ENCODE measurements at regions not wholly inside any gene's neighbourhood (a gene's known extent, or its start where the extent isn't known, plus 50 kb on each side); places are given as distances from the start of the nearest gene placed in this dataset.

DNA sequence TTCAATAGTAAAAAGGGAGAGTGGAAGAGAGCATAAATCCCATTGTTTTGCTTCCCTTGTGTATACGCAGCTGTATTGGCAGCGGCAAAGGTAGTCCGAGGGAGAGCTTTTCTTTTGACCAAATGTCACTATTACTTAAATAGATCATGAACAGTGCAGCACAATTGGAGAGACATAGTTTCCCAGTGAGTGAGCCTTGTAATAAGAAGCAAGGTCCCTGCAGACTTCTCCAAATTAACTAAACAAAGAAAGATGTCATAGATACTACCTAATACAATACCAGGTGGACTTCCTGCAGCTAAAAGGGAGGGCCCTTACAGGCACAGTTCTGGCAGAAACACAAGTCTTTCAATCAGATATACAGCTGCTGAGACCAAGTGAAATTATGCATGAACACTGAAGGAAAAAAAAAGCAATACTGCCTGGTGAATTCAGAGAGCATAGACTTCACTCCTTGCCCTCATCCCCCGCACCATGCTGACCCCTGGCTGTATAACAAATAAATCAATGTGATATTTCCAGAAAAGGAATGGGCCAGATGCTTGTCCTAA, 404.7 kb upstream of the CDH2 start:
- TF ChIP-seq, protein P1, sequence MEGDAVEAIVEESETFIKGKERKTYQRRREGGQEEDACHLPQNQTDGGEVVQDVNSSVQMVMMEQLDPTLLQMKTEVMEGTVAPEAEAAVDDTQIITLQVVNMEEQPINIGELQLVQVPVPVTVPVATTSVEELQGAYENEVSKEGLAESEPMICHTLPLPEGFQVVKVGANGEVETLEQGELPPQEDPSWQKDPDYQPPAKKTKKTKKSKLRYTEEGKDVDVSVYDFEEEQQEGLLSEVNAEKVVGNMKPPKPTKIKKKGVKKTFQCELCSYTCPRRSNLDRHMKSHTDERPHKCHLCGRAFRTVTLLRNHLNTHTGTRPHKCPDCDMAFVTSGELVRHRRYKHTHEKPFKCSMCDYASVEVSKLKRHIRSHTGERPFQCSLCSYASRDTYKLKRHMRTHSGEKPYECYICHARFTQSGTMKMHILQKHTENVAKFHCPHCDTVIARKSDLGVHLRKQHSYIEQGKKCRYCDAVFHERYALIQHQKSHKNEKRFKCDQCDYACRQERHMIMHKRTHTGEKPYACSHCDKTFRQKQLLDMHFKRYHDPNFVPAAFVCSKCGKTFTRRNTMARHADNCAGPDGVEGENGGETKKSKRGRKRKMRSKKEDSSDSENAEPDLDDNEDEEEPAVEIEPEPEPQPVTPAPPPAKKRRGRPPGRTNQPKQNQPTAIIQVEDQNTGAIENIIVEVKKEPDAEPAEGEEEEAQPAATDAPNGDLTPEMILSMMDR (IDR thresholded peaks at IDR 0.05; ENCODE audit: low read depth, low read length): no peak
- H3K4me3 ChIP-seq (replicated peaks in 1 of 2; ENCODE audit: low read depth in 2 of 2, low read length in 2 of 2): no peak overlapping the region
- peak in 1 of 2 donors; percentile 70 for DNase-seq (ENCODE audit: low read depth in 2 of 2)

DNA sequence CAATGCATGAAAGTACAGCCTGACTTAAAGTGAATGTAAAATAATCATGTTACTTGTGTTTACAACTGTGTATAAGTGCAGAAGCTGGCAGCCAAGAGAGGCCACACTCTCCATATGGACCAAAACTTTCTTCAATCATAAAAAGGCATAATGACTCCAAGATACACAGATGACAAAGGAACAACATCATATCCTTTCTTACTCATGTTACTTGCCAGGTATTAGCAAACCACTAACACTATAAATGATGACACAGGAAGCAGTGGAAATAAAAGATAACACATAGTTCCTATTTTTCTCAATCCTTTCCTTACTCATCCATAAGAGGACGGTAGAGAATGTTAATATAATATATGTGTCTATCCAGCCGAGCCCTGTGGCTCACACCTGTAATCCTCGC, 400.0 kb upstream of the CDH2 start:
- H3K4me3 ChIP-seq (replicated peaks in 1 of 2; ENCODE audit: low read depth in 2 of 2, low read length in 2 of 2): no peak overlapping the region
- TF ChIP-seq, protein P1 (IDR thresholded peaks at IDR 0.05; ENCODE audit: low read depth, low read length): no peak
- peak in 1 of 2 donors; percentile 39 for DNase-seq (ENCODE audit: low read depth in 2 of 2)

DNA sequence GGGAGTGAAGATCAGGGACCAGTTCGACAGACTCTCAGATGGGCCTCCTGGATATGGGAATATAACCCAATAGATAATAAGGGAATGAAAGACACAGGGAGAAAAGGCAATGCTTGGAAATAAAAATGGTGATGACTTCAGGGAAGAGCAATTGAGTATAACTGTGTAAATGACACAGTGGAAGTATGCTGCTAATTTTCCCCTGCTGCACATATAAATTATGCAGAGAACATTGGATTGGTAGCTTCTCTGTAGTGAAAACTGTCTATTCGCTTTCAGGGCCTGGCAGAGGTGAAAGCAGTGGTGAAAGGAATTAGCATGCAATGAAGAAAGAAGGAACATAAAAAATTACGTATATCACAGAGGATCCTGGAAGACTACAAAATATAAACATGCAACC, 398.2 kb upstream of the CDH2 start:
- TF ChIP-seq, protein P1 (IDR thresholded peaks at IDR 0.05; ENCODE audit: low read depth, low read length): no peak
- DNase-seq (ENCODE audit: low read depth in 2 of 2): no peak
- H3K4me3 ChIP-seq (replicated peaks in 1 of 2; ENCODE audit: low read depth in 2 of 2, low read length in 2 of 2): no peak overlapping the region

DNA sequence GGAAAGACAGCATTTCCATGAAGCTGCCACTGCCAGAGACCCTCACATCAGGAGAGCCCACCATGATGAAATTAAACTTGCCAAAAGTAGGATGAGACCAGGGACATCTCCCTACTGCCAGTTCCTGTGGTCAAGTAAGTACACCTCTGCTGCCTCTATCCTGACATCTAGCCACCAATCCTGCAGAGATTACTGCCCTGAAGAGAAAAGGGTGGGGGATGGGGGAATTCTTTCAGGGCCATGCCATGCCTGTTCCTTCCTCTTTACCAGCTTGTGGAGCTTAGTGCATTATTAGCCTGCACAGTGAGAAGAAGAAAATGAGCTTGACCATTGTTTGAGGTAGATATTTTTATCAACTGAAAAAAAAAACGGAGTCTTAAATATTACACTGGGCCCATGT, 397.2 kb upstream of the CDH2 start:
- no peak for DNase-seq (ENCODE audit: low read depth in 2 of 2)
- H3K4me3 ChIP-seq (replicated peaks in 1 of 2; ENCODE audit: low read depth in 2 of 2, low read length in 2 of 2): no peak overlapping the region
- TF ChIP-seq, protein P1 (IDR thresholded peaks at IDR 0.05; ENCODE audit: low read depth, low read length): no peak

DNA sequence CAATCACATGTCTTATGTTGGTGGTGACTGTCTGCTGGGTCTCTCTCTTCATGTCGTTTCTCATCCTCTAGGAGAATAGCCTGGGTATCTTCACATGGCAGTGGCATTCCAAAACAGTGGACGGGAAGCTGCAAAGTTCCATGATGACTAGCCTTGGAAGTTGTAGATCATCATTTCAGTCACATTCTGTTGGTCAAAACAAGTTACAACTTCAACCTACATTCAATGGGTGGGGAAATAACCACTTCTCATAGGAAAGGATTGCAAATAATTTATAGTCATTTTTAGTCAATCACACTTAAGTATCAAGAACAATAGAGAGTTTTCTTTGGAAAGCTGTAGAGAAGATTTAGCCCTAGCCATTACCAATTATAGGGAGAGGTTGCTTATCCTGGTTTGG, 395.0 kb upstream of the CDH2 start:
- H3K4me3 ChIP-seq (replicated peaks in 1 of 2; ENCODE audit: low read depth in 2 of 2, low read length in 2 of 2): no peak overlapping the region
- DNase-seq (ENCODE audit: low read depth in 2 of 2): no peak
- TF ChIP-seq, protein P1 (IDR thresholded peaks at IDR 0.05; ENCODE audit: low read depth, low read length): no peak

DNA sequence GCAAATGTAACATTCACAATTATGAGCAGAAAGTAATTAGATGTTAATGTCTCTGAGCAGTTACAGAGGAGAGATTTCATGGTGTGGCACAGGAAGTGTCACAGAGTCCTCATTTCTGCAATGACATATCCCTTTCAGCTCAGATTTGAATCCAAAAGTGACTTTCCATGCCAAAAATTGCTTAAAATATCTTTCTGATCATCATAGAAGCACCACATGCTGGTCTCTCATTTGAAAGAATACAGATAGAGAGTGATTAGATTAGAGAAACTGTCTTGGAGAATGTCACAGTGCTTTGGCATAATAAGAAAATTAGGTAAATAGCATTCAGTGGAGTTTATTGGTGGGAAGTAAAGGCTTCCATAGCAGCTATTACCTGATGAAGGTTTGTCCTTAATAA, 383.4 kb upstream of the CDH2 start:
- no peak for DNase-seq (ENCODE audit: low read depth in 2 of 2)
- H3K4me3 ChIP-seq (replicated peaks in 1 of 2; ENCODE audit: low read depth in 2 of 2, low read length in 2 of 2): no peak overlapping the region
- TF ChIP-seq, protein P1 (IDR thresholded peaks at IDR 0.05; ENCODE audit: low read depth, low read length): no peak

DNA sequence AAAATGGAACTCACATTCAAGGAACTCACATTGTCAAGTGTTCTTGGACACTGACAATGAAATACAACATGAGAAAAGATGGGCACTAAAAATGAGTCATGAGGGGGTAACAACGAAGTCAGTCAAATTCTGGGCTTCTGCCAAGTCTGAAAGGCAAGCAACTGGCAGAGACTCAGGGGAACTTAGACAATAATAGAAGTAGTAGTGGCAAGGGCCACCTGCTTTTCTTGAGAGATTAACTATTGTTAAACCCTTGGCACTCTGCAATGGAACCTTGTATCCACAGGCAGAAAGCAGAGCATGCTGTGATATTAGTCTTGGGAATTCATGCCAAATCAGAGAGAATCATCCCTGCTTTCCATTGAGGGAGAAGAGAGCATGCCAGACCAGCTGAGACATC, 382.6 kb upstream of the CDH2 start:
- no peak overlapping the region for H3K4me3 ChIP-seq (replicated peaks in 1 of 2; ENCODE audit: low read depth in 2 of 2, low read length in 2 of 2)
- DNase-seq (ENCODE audit: low read depth in 2 of 2): no peak
- TF ChIP-seq, protein P1 (IDR thresholded peaks at IDR 0.05; ENCODE audit: low read depth, low read length): no peak
